GM23338 (cell line): ENCODE measurements at regions not wholly inside any gene's neighbourhood (a gene's known extent, or its start where the extent isn't known, plus 50 kb on each side); places are given as distances from the start of the nearest gene placed in this dataset.
"Not testable (repeated sequence)": the region's sequence is repeated elsewhere in the genome, so short reads cannot be mapped to it uniquely, and the experiment has no call there.

Experiments
- ATAC-seq: fragments of 200-7000 bp; cut with Tn5 transposase; 3 replicates; pipeline ENCODE4 v1.9.1; 2020
- DNase-seq: peaks from one replicate; pipeline ENCODE4 v3.0.0-alpha.2; 2015; ENCODE audit warnings: low spot score
- H2AFZ ChIP-seq: fragments of 200-600 bp; sonication (generic); 2 replicates; pipeline ENCODE4 v1.8.0; 2016; ENCODE audit warnings: antibody characterized with exemption, mild to moderate bottlenecking, moderate library complexity
- H3F3A ChIP-seq: fragments of 200-600 bp; sonication (generic); replicated peaks from 2 replicates; pipeline ENCODE4 v1.8.0; 2017; ENCODE audit warnings: antibody characterized with exemption, mixed run types, low read depth
- H3K27ac ChIP-seq: fragments of 200-600 bp; sonication (generic); 2 replicates; pipeline ENCODE4 v1.6.1; 2016; ENCODE audit warnings: low read depth
- H3K27me3 ChIP-seq: fragments of 200-600 bp; sonication (generic); 2 replicates; pipeline ENCODE4 v1.8.0; 2016; ENCODE audit warnings: mild to moderate bottlenecking, mixed run types, moderate library complexity; ENCODE audit not compliant: insufficient read depth
- H3K36me3 ChIP-seq: fragments of 200-600 bp; sonication (generic); 2 replicates; pipeline ENCODE4 v1.8.0; 2016; ENCODE audit warnings: mild to moderate bottlenecking; ENCODE audit not compliant: insufficient read depth
- H3K4me1 ChIP-seq: fragments of 200-600 bp; sonication (generic); 2 replicates; pipeline ENCODE4 v1.8.0; 2016; ENCODE audit warnings: mild to moderate bottlenecking, moderate library complexity; ENCODE audit not compliant: insufficient read depth
- H3K4me2 ChIP-seq: fragments of 200-600 bp; sonication (generic); 2 replicates; pipeline ENCODE4 v1.7.1; 2017; ENCODE audit warnings: mixed run types
- H3K4me3 ChIP-seq: fragments of 200-600 bp; sonication (generic); 2 replicates; pipeline ENCODE4 v1.6.1; 2016; ENCODE audit warnings: mixed run types
- H3K79me2 ChIP-seq: fragments of 200-600 bp; sonication (generic); replicated peaks from 2 replicates; pipeline ENCODE4 v1.8.0; 2017; ENCODE audit warnings: mild to moderate bottlenecking; ENCODE audit not compliant: insufficient read depth
- H3K9me2 ChIP-seq: fragments of 200-600 bp; sonication (generic); 2 replicates; pipeline ENCODE4 v1.8.0; 2017; ENCODE audit not compliant: insufficient read depth
- H4K20me1 ChIP-seq: fragments of 200-600 bp; sonication (generic); replicated peaks from 2 replicates; pipeline ENCODE4 v1.8.0; 2017; ENCODE audit warnings: mild to moderate bottlenecking; ENCODE audit not compliant: insufficient read depth
- H3K27ac Mint-ChIP-seq: 2 replicates; pipeline ENCODE4 v1.8.0; 2020; ENCODE audit warnings: inconsistent platforms, mild to moderate bottlenecking, moderate library complexity, mixed read lengths
- H3K27me3 Mint-ChIP-seq: 3 replicates; pipeline ENCODE4 v1.8.0; 2022; ENCODE audit warnings: low read depth, mild to moderate bottlenecking, moderate library complexity, mixed read lengths, inconsistent platforms; ENCODE audit not compliant: insufficient read depth, poor library complexity
- H3K36me3 Mint-ChIP-seq: 3 replicates; pipeline ENCODE4 v1.8.0; 2021; ENCODE audit warnings: low read depth, mild to moderate bottlenecking, inconsistent platforms, moderate library complexity, mixed read lengths
- H3K4me1 Mint-ChIP-seq: 3 replicates; pipeline ENCODE4 v1.8.0; 2020; ENCODE audit warnings: mild to moderate bottlenecking, inconsistent platforms, mixed read lengths
- H3K4me3 Mint-ChIP-seq: 3 replicates; pipeline ENCODE4 v1.8.0; 2021; ENCODE audit warnings: moderate library complexity, mild to moderate bottlenecking, inconsistent platforms, mixed read lengths
- H3K9me3 Mint-ChIP-seq: 3 replicates; pipeline ENCODE4 v1.8.0; 2020; ENCODE audit warnings: moderate library complexity, mild to moderate bottlenecking, inconsistent platforms, mixed read lengths
- CREB1 ChIP-seq: fragments of 250-450 bp; sonication (Bioruptor Pico); IDR thresholded peaks from 2 replicates; pipeline ENCODE4 v1.5.0; 2020; ENCODE audit warnings: low read depth, mild to moderate bottlenecking, moderate library complexity
- JUNB ChIP-seq: IDR thresholded peaks from one replicate; pipeline ENCODE4 v1.6.1; 2016; ENCODE audit warnings: antibody characterized with exemption; ENCODE audit not compliant: unreplicated experiment
- STAT1 ChIP-seq: IDR thresholded peaks from one replicate; pipeline ENCODE4 v1.6.1; 2016; ENCODE audit warnings: antibody characterized with exemption; ENCODE audit not compliant: unreplicated experiment
- ZNF114 ChIP-seq: fragments of 250-450 bp; sonication (Bioruptor Pico); IDR thresholded peaks from 2 replicates; pipeline ENCODE4 v1.5.0; 2020; ENCODE audit warnings: mild to moderate bottlenecking, moderate library complexity
- TF ChIP-seq, protein P1 (sequence below): fragments of 250-450 bp; sonication (Bioruptor Pico); IDR thresholded peaks from 2 replicates; pipeline ENCODE4 v1.5.0; 2020; ENCODE audit warnings: mild to moderate bottlenecking, moderate library complexity
- TF ChIP-seq, protein P2 (sequence below), 2 experiments: fragments of 200-600 bp in 1 of 2; sonication (generic) in 1 of 2; conservative IDR thresholded peaks; 2 replicates each; pipeline versions ENCODE4 v1.5.1 to v1.6.1; 2016 to 2017; ENCODE audit warnings: antibody characterized with exemption in 2 of 2, low read depth in 2 of 2, mild to moderate bottlenecking in 2 of 2, moderate library complexity in 1 of 2

DNA sequence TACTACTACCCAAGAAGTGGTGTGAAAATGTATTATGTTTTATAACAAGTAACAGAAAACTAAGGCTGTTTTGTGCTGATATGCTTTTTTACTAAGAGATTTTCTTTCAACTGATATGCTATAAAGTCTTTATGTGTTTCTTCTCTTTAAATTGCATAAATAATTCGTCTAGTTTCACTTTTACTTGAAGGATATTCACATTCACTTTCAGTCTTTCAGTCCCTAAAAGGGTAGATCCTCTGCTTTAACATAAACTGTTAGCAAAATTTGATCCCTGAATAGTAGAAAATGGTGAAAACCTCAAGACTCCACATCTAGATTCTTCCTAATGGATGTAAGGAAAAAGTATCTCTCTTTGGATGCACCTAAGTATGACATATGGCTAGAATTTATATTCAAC, 69.0 kb upstream of the FST start (continued):
- TF ChIP-seq, protein P1, sequence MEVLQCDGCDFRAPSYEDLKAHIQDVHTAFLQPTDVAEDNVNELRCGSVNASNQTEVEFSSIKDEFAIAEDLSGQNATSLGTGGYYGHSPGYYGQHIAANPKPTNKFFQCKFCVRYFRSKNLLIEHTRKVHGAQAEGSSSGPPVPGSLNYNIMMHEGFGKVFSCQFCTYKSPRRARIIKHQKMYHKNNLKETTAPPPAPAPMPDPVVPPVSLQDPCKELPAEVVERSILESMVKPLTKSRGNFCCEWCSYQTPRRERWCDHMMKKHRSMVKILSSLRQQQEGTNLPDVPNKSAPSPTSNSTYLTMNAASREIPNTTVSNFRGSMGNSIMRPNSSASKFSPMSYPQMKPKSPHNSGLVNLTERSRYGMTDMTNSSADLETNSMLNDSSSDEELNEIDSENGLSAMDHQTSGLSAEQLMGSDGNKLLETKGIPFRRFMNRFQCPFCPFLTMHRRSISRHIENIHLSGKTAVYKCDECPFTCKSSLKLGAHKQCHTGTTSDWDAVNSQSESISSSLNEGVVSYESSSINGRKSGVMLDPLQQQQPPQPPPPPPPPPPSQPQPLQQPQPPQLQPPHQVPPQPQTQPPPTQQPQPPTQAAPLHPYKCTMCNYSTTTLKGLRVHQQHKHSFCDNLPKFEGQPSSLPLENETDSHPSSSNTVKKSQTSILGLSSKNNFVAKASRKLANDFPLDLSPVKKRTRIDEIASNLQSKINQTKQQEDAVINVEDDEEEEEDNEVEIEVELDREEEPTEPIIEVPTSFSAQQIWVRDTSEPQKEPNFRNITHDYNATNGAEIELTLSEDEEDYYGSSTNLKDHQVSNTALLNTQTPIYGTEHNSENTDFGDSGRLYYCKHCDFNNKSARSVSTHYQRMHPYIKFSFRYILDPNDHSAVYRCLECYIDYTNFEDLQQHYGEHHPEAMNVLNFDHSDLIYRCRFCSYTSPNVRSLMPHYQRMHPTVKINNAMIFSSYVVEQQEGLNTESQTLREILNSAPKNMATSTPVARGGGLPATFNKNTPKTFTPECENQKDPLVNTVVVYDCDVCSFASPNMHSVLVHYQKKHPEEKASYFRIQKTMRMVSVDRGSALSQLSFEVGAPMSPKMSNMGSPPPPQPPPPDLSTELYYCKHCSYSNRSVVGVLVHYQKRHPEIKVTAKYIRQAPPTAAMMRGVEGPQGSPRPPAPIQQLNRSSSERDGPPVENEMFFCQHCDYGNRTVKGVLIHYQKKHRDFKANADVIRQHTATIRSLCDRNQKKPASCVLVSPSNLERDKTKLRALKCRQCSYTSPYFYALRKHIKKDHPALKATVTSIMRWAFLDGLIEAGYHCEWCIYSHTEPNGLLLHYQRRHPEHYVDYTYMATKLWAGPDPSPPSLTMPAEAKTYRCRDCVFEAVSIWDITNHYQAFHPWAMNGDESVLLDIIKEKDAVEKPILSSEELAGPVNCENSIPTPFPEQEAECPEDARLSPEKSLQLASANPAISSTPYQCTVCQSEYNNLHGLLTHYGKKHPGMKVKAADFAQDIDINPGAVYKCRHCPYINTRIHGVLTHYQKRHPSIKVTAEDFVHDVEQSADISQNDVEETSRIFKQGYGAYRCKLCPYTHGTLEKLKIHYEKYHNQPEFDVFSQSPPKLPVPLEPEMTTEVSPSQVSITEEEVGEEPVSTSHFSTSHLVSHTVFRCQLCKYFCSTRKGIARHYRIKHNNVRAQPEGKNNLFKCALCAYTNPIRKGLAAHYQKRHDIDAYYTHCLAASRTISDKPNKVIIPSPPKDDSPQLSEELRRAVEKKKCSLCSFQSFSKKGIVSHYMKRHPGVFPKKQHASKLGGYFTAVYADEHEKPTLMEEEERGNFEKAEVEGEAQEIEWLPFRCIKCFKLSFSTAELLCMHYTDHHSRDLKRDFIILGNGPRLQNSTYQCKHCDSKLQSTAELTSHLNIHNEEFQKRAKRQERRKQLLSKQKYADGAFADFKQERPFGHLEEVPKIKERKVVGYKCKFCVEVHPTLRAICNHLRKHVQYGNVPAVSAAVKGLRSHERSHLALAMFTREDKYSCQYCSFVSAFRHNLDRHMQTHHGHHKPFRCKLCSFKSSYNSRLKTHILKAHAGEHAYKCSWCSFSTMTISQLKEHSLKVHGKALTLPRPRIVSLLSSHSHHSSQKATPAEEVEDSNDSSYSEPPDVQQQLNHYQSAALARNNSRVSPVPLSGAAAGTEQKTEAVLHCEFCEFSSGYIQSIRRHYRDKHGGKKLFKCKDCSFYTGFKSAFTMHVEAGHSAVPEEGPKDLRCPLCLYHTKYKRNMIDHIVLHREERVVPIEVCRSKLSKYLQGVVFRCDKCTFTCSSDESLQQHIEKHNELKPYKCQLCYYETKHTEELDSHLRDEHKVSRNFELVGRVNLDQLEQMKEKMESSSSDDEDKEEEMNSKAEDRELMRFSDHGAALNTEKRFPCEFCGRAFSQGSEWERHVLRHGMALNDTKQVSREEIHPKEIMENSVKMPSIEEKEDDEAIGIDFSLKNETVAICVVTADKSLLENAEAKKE (CRISPR knock-in tag), result no peak
- TF ChIP-seq, protein P2, sequence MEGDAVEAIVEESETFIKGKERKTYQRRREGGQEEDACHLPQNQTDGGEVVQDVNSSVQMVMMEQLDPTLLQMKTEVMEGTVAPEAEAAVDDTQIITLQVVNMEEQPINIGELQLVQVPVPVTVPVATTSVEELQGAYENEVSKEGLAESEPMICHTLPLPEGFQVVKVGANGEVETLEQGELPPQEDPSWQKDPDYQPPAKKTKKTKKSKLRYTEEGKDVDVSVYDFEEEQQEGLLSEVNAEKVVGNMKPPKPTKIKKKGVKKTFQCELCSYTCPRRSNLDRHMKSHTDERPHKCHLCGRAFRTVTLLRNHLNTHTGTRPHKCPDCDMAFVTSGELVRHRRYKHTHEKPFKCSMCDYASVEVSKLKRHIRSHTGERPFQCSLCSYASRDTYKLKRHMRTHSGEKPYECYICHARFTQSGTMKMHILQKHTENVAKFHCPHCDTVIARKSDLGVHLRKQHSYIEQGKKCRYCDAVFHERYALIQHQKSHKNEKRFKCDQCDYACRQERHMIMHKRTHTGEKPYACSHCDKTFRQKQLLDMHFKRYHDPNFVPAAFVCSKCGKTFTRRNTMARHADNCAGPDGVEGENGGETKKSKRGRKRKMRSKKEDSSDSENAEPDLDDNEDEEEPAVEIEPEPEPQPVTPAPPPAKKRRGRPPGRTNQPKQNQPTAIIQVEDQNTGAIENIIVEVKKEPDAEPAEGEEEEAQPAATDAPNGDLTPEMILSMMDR (conservative IDR thresholded peaks at IDR 0.05; ENCODE audit: low read depth in 2 of 2), result no peak
- no peak for TF ChIP-seq STAT1
- TF ChIP-seq JUNB, result no peak
- no peak for TF ChIP-seq CREB1
- TF ChIP-seq ZNF114 (CRISPR knock-in tag), result no peak

DNA sequence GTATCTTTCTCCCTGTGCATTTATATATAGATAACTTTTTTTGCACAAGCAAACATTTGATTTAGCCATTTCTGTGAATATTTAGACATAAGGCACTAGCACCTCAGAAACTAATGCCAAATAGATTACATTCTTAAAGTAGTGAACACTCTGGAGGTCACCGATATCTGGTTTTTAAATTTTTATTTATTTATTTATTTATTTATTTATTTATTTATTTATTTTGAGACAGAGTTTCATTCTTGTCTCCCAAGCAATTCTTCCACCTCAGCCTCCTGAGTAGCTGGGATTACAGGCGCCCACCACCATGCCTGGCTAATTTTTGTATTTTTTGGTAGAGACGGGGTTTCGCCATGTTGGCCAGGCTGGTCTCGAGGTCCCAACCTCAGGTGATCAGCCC, 67.9 kb upstream of the FST start:
- H3K9me3 Mint-ChIP-seq, result peaks cover 13% of the 10 kb centered on the region
- H3K36me3 Mint-ChIP-seq, H3K27me3 Mint-ChIP-seq: not testable (repeated sequence)

More for the DNA sequence above, 67.9 kb upstream of the FST start:
- not testable (repeated sequence) for ATAC-seq, H3K4me2 ChIP-seq, H3K27ac Mint-ChIP-seq, H2AFZ ChIP-seq, H3K9me2 ChIP-seq, H3K36me3 ChIP-seq, H3K79me2 ChIP-seq, H3K27ac ChIP-seq, H4K20me1 ChIP-seq, DNase-seq, H3K4me1 ChIP-seq, H3K4me1 Mint-ChIP-seq, H3K4me3 ChIP-seq, H3F3A ChIP-seq, H3K27me3 ChIP-seq, H3K4me3 Mint-ChIP-seq
